ENCODE measurements at regions not wholly inside any gene's neighbourhood (a gene's known extent, or its start where the extent isn't known, plus 50 kb on each side); places are given as distances from the start of the nearest gene placed in this dataset.
"Not testable (repeated sequence)": the region's sequence is repeated elsewhere in the genome, so short reads cannot be mapped to it uniquely, and the experiment has no call there.

DNA sequence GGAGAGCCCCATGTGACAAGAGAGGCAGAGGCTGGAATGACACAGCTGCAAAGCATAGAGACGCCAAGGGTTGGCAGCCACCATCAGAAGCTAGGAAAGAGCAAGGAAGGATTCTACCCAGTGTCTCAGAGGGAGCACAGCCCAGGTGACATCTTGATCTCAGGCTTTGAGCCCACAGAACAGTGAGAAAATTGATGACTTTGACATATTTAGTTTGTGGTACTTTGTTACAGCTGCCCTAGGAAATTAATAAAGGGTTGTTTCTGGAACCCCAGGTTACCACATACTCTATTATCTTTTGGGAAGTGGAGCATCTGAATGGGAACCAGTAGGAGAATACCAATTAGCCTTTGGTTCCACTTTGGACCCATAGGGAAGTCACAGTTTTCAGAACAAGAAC is 231.7 kb downstream of the ZNF621 start:
- DNase-seq, result no peak

DNA sequence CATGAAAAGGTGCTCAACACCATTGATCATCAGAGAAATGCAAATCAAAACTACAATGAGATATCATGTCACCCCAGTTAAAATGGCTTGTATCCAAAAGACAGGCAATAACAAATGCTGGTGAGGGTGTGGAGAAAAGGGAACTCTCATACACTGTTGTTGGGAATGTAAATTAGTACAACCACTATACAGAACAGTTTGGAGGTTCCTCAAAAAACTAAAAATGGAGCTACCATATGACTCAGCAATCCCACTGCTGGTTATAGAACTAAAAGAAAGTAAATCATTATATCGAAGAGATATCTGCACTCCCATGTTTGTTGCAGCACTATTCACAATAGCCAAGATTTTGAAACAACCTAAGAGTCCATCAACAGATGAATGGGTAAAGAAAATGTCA is 238.0 kb downstream of the ZNF621 start:
- not testable (repeated sequence) for DNase-seq

DNA sequence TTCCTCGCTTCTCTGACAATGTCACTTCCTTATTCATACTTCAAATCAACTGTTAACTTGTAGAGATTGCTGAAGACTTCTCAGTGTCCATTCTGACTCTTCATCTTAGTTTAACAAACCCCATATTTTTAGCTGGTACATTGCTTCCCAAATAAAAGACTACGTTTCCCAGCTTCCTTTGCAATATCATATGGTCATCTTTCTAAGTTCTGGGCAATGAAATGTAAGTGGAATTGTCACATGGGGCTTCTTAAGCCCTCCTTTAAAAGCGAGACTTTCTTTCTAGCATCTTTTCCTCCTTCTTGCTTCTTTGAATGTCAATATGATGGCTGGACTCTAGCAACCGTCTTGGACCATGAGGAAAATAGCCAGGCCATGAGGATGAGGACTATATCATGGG is 239.0 kb downstream of the ZNF621 start:
- no peak for DNase-seq

DNA sequence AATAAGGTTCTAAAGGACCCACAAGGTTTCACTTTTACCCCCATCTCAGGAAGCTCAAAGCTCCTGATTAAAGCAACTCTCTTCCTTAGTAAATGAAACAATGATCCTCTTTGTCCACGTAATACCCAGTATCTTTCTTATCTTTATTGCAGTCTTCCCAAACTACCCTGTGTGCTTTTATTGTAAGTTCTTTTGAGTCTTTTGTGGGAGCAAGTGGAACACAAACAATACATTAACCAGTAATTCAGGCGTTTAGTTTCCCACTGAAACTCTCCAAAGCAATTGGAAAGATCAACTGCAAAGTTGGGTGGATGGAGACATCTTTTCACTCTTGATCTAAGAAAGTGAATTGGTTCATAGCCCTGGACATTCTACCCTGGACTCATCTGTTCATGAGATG is 240.0 kb downstream of the ZNF621 start:
- no peak for DNase-seq

DNA sequence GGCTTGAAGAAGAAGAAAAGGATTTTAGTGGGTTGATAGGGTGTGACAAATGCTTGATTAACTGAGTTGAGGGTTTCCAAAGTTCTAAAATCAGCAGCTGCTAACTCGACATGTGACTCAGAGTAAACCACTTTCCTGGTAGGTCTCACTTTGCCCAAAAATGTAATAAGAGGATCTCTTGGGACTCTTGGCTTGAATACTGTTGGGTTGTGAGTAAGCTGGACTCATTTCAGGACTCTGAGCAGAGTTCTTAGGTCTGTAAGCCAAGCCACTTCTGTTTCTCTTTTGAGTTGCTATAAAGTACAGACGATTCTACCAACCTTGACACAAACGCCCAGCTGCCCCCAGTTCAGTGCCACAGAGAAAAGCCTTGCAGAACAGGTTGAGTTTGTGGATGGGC is 241.1 kb downstream of the ZNF621 start:
- no peak for DNase-seq

DNA sequence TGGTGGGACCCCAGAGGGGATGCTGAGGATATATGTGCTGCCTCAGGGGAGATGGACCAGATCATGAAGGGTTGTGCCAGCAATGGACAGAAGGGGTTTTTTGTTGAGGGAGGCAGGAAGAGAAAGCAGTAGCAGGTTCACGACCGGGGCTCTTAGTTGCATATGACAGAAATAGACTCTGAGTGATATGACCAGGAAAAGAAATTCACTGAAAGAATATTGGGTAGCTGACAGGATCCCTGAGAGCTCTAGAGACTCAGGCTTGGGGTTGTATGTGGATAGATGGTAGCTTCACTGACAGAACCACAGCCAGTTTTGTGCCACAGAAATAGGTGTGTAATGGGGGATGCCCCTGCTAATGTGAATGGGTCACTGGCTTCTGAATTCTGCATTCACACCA is 241.6 kb downstream of the ZNF621 start:
- no peak for DNase-seq

DNA sequence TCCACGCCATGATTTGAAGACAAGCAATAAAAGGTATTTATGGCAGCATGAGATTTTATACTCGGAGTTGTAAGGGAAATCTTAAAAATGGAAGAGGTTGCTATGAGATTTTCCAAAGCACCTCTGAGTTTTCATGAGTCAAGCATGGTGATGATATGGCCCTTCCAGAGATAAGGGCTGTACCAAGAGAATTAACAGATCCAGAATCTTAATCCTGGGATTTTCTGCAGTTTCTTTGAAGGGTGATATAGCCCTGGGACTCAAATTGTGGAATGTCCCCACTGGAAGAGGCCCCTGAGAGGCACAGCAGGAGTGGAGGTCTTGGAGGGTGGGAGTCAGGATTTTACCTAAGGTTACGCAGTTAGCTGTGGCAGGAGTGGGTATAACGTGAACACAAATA is 243.3 kb downstream of the ZNF621 start:
- no peak for DNase-seq

DNA sequence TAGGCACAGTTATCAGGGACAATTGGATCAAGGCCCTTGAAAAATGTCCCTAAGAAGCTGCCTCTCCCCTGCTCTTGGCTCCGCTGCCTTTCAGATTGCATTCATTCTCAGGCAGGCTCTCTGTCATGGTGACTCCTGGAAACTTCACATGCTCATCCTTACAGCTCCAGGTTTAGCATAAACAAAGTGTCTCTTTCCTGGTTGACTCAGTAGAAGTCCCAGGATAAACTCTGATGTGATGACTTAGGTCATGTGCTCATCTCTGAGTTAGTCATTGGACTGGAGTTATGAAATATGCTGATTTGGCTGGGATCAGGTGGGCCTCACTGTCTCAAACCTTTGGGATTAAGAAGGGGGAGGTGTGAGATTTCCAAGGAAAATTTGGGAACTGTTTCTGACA is 243.8 kb downstream of the ZNF621 start:
- DNase-seq, result no peak

DNA sequence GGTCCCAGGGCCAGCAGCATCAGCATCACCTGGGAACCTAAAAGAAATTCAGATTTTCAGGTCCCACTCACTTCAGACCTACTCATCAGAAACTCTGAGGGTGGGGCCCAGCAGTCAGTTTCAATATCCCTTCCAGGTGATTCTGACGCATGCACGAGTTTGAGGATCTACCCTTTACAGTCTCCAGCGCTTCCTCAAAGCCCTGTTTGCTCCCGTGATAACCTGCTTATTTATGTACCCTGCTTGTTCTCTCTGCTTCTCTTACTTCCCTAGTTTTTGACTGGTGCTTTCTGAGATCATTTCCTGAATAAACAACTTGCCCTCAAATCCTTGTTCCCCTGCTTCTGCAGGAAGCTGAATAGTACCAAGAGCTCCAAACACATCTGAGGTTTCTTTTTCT is 245.3 kb downstream of the ZNF621 start:
- DNase-seq, result no peak

DNA sequence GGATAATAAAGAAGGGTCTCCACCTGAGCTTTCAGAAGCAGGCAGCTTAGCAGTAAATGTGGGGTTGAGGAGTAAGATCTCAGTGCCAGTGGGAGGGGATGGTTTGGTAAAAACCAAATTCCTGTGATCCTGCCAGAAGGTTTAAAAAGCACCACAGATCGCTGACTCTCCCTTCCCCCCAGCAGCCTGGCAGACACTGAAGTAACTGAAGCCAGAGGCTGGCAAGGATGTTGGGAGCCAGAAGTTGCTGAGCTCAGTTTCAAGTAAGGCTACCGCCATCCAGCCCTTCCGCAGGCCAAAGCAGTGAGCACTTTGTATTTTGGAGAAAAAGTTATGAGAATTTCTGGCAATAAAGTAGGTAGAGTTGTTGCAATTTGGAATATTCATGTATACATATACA is 246.4 kb downstream of the ZNF621 start:
- no peak for DNase-seq

DNA sequence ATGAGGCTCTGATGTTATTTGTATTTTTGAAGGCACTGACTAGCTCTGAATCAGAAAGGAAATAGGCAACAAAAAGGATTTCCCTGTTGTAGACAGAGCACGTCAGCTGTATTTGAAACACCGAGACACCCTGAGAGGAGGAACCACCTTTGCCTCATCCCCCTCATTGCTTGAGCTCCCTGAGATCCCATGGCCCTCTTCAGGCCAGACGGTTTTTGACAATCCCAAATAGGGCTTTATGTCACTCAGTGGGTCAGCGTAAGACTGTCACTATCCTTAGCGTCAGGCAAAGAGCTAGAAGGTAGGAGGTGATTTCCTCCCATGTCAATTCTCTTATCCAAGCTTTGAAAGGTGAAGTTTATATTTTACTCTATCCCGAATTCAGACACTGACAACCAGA is 254.3 kb downstream of the ZNF621 start:
- no peak for DNase-seq

DNA sequence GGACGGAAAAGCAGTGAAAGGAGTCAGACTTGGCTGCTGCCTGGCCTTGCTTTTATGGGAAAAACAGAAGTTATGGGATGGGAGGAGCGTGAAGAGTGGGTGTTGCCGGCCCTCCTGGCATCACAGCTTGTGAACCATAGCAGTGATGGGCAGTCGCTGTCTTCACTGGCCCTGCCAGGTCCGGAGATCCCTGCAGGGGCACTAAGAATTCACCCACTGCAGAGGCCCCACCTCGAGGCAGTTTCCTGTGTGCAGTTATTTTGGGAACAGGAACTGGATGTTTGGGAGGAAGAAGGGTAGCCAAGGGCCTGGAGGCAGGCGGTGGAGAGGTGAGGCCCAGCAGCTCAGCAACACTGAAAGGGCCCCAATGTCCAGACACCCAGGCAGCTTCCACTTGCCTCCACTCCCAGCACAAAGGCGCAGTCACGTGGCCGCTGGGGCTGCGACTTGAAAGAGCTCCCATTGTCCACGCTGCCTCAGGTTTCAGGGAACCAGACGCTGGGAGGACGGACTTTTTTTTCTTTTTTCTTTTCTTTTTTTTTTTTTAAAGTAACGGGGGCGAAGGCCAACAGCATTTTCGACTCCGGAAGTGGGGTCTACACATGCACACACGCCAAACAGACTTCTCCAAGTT is 255.6 kb downstream of the ZNF621 start:
- no peak for DNase-seq

DNA sequence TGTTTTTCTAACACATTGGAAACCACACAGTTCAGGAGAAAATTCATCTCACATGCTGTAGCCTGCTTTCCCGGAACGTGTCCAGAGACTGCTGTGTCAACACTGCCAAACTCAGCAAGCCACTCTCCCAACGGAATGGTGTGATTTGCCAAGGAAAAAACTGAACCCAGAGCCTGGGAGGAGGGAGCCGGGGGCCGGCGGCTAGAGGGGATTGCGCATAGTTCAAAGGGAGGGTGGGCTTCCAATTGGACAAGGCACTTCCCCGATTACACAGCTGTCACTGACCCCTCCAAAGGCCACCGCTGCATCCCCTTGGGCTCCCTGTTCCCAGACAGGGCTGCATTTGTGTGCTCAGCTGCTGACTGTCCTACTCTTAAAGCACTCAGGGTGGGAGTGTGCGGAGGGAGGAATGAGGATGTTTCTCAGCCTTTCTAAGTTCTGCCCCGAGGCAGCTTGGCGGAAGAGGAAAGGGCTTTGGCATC is 256.2 kb downstream of the ZNF621 start:
- DNase-seq, result no peak

DNA sequence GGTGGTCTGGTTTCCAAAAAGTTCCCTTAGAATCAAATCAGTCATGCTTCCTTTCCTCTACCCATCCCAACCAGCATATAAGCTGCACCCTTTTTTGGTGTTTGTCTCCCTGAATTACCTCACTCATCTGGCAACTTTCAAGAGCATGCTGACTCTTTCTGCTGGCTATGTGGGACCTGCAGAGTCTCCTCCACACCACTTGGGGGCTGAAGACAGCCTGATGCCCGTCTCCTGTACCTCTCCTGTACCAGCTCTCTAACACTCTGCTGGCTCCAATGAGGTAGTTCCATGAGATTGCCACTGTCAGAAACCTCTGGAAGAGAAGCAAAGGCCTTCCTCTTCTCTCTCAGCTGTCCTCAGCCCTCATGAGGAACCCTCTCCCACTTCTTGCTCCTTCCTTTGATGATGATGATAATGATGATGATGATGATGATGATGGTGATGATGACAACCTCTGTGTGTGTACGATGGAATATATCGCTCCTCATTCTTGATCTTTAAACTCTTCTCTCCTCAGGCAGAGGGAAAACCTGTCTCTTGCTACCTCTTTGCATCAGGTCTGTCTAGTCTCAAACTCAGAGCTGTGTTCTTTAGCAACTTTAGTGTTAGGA is 257.5 kb downstream of the ZNF621 start:
- DNase-seq, result no peak

DNA sequence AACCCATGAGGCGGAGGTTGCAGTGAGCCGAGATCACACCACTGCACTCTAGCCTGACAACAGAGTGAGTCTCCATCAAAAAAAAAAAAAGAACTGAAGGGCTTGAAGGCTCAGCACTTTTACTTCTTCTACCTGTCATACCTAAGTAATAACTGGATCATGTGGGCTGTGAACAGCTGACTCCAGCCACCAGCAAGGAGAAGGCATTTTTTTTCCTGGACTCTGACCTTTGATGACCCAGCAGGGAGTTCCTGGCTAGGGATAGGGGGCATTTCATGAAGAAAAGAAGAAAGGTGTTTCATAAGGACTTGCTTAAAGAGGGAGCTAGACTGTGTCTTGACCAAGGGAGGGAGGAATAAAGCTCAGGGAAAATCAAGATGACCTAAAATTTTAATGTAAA is 266.0 kb downstream of the ZNF621 start:
- DNase-seq, result no peak

DNA sequence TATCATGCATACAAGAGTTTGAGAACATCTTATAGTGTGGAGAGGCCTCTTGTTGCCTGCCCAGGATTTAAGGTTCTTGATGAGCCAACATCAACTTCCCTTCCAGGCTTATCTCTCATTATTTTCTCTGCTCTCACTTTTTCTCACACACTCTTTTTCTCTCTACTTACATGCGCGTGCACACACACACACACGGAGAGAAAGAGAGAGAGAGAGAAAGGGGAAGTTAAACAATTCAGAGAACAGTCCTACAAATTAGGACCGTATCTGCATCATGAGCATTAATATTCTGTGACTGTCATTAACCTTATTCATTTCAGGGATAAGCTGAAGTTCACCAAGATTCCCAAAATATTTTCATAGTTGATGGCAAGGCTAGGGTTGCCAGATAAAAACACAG is 269.0 kb downstream of the ZNF621 start:
- DNase-seq, result no peak

DNA sequence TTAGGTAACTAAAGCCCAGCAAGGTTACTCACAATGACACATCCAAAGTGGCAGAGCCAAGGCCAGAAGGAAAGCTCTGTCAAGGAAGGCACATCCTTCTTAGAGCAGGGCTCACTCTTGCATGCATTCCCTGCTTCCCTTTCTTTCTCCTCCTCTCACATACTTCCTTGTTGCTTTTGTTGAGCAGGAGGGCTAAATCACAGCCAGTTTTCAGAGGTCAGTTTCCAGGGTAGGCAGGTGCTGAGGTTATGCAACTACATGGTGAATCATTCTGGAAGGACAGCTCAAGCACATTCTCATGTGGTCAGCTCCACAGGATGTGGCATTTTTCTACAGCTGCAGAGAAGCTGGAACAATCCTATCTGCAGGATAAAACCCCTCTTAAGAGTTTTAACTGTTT is 275.6 kb downstream of the ZNF621 start:
- DNase-seq, result no peak

DNA sequence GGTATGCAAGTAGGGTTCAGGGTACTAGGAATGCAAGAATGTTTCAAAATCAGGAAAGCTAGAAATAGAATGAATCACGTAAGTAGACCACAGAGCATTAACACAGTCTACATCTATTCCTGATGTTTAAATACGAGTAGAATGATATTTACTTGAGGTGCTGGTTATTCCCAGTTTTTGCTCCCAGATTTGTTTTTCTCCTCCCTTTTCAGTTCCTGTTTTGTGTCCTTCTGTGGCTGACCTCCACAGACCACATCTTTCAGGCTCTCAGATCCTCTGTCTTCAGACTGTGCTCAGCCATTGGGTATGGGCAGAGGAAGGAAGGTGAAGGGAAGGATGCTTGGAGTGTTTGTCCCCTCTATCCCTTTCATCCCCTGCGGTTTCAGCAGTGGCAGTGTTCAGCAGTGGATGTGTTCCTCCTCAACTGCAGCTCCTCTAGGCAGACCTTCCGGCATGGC is 276.6 kb downstream of the ZNF621 start:
- DNase-seq, result no peak

DNA sequence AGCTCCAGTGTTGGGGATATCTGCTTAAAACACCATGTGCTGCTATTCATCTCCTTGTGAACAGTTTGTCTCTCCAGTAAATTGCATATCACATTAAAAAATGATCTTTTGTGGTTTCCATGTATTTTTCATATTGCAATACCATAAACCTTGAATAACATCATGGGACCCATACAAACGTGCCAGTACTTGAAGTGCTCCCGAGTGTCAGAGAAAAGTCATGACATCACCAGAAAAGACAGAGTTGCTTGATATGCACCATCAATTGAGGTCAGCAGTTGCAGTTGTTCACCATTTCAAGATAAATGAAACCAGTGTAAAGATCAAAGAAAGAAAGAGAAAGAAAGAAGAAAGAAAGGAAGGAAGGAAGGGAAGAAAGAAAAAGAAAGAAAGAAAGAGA is 278.6 kb downstream of the ZNF621 start:
- DNase-seq, result no peak

DNA sequence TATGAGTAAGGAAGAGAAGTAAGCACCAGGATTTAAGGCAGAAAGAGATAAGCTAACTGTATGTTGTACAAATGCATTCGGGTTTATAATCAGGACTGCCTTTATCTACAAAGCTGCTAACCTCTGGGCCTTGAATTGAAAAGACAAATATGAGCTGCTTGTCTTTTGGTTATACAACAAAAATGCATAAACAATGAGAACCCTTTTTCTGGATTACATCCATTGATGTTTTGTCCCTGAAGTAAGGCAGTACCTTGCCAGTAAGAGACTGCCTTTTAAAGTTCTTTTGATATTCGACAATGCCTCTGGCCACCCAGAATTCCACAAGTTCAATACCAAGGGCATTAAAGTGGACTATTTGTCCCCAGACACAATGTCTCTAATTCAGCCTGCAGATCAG is 280.7 kb downstream of the ZNF621 start:
- DNase-seq, result no peak

DNA sequence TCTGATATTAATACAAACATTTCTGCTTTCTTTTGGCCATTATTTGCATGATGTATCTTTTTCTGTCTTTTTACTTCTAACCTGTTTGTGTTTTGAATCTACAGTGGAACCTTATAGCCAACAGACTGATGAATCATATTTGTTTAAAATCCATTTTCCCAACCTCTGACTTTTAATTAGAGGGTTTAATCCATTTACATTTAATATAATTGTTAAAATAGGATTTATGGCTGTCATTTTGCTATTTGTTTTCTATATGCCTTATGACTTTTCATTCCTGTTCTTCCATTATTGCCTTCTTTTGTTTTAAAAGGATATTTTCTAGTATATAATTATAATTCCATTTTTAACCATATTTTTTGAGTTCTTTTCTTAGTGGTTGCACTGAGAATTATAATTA is 286.1 kb downstream of the ZNF621 start:
- DNase-seq, result no peak

DNA sequence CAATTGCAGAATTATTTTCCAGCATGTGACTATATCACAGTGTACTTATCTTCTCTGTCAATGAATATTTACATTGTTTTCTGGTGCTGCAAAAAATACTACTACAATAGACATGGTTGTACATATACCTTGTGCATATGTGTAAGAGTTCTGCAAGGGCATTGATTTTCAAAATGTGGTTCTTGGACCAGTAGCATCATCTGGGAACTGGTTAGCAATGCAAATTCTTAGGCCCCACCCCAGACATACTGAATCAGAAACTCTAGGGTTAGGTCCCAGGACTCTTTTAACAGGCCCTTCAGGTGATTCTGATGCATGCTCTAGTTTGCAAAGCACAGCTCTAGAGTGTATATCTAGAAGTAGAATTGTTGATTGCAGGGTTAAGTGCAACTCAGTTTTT is 292.3 kb downstream of the ZNF621 start:
- no peak for DNase-seq

DNA sequence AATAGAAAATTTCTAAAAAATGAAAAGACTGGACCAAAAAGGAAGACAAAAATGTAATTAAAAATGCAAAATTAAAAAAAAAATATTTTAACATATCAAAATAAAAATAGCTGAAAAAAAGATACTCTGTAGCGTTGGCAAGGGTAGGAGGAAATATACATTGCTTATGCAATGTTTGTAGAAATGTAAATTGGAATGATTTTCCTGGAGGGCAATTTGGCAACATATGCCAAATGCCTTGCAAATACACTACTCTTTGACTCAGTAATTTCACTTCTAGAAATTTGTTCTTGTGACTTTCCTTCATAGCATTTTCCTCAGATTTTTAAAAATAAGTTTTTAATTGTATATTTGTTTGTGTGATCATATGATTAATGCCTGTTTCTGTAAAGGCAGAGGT is 296.6 kb downstream of the ZNF621 start:
- no peak for DNase-seq

DNA sequence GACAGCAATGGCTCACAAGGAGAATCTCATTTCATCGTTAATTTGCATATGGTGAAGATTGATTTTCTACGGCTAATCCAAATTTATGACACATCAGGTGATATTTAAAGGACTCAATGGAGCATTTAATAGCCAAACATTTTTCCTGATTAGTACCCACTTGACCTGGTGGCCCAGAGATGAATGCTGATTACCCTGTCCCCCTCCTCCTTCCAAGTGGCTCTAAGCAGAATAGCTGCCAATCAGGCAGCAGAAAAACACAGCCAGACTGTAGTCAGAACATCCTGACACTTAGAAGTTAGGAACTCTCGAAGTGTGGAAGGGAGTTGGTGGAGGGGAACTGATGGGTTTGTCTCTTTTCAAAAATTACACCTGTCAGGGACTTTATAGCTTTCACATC is 302.5 kb downstream of the ZNF621 start:
- DNase-seq, result no peak

Measured in stimulated activated CD4-positive, alpha-beta T cell treated with anti-CD3 and anti-CD28 coated beads, Interleukin-4, amount 100 ng/mL, for 4 hours (primary cell).